CD8-positive, alpha-beta memory T cell (primary cell): ENCODE measurements at regions not wholly inside any gene's neighbourhood (a gene's known extent, or its start where the extent isn't known, plus 50 kb on each side); places are given as distances from the start of the nearest gene placed in this dataset.
"Not testable (repeated sequence)": the region's sequence is repeated elsewhere in the genome, so short reads cannot be mapped to it uniquely, and the experiment has no call there.

ENCODE experiments used
- CTCF ChIA-PET: fragments of 350-600 bp; sonication (Branson Sonifier 250); formaldehyde crosslinking; loops from one replicate; lab custom pipeline; 2021; ENCODE audit warnings: antibody characterized with exemption; lab: Charles Lee
- POLR2A ChIA-PET: fragments of 350-600 bp; sonication (Branson Sonifier 250); formaldehyde crosslinking; loops from one replicate; lab custom pipeline; 2021; ENCODE audit warnings: antibody characterized with exemption; lab: Charles Lee
- DNase-seq, 5 donors: peaks; one replicate each; pipeline versions ENCODE4 v3.0.0 to v3.0.0-alpha.2; 2020 to 2022; ENCODE audit warnings: mixed read lengths in 1 of 5
- H3K27ac ChIP-seq: one replicate; pipeline ENCODE4 v1.7.0; 2013; ENCODE audit warnings: low read depth, mild to moderate bottlenecking, low read length, moderate library complexity
- H3K27me3 ChIP-seq: 2 replicates; pipeline ENCODE4 v1.7.0; 2013; ENCODE audit warnings: low read length, mild to moderate bottlenecking; ENCODE audit not compliant: insufficient read depth, poor library complexity, severe bottlenecking
- H3K36me3 ChIP-seq: 2 replicates; pipeline ENCODE4 v1.7.0; 2013; ENCODE audit warnings: mild to moderate bottlenecking, low read length, moderate library complexity; ENCODE audit not compliant: insufficient read depth
- H3K4me1 ChIP-seq: 2 replicates; pipeline ENCODE4 v1.7.0; 2013; ENCODE audit warnings: mild to moderate bottlenecking, low read length, moderate library complexity; ENCODE audit not compliant: insufficient read depth
- H3K4me3 ChIP-seq: 2 replicates; pipeline ENCODE4 v1.7.0; 2013; ENCODE audit warnings: mild to moderate bottlenecking, low read length
- H3K9me3 ChIP-seq: 2 replicates; pipeline ENCODE4 v1.7.0; 2013; ENCODE audit warnings: mild to moderate bottlenecking, low read length
- H3K27ac Mint-ChIP-seq, 8 donors: one replicate each; pipeline ENCODE4 v1.8.0; 2020 to 2021; ENCODE audit warnings: mixed read lengths in 8 of 8, mild to moderate bottlenecking in 6 of 8, inconsistent platforms in 3 of 8, moderate library complexity in 3 of 8
- H3K27me3 Mint-ChIP-seq, 2 donors: one replicate each; pipeline ENCODE4 v1.8.0; 2020 to 2021; ENCODE audit warnings: mixed read lengths in 2 of 2, mild to moderate bottlenecking in 1 of 2, moderate library complexity in 1 of 2
- H3K36me3 Mint-ChIP-seq, 3 donors: one replicate each; pipeline ENCODE4 v1.8.0; 2020 to 2021; ENCODE audit warnings: mixed read lengths in 3 of 3, inconsistent platforms in 1 of 3, mild to moderate bottlenecking in 1 of 3
- H3K4me1 Mint-ChIP-seq, 3 donors: one replicate each; pipeline ENCODE4 v1.8.0; 2020 to 2021; ENCODE audit warnings: mixed read lengths in 3 of 3, inconsistent platforms in 1 of 3, mild to moderate bottlenecking in 1 of 3
- H3K4me3 Mint-ChIP-seq, 7 donors: one replicate each; pipeline ENCODE4 v1.8.0; 2020 to 2021; ENCODE audit warnings: mixed read lengths in 7 of 7, mild to moderate bottlenecking in 6 of 7, moderate library complexity in 4 of 7, inconsistent platforms in 2 of 7
- H3K9me3 Mint-ChIP-seq, 5 donors: one replicate each; pipeline ENCODE4 v1.8.0; 2020 to 2022; ENCODE audit warnings: mixed read lengths in 5 of 5, mild to moderate bottlenecking in 3 of 5, moderate library complexity in 2 of 5, inconsistent platforms in 1 of 5

DNA sequence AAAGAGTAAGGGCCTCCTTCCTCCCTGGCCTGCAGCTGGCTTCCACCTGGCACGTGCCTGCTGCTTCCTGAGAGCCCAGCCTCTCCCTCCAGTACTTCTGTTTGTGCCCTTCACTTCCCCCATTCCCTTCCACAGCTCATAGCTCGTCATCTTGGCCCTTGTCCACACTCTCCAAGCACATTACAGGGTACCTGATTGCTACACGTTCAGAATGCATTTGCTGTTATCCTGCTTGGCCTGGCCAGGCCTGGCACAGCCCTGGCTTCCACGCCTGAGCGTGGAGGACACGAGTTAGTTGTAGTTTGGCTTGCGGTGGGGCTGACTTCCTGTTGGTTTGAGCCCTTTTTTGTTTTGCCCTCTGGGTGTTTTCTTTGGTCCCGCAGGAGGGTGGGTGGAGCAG, 197.2 kb upstream of the TP53TG3 start:
- H3K9me3 Mint-ChIP-seq, H3K4me1 ChIP-seq, H3K27ac Mint-ChIP-seq, H3K27me3 ChIP-seq, H3K9me3 ChIP-seq, H3K4me1 Mint-ChIP-seq, DNase-seq, CTCF ChIA-PET, H3K36me3 Mint-ChIP-seq, H3K4me3 ChIP-seq, H3K27me3 Mint-ChIP-seq, H3K4me3 Mint-ChIP-seq, POLR2A ChIA-PET, H3K36me3 ChIP-seq, H3K27ac ChIP-seq: not testable (repeated sequence)

DNA sequence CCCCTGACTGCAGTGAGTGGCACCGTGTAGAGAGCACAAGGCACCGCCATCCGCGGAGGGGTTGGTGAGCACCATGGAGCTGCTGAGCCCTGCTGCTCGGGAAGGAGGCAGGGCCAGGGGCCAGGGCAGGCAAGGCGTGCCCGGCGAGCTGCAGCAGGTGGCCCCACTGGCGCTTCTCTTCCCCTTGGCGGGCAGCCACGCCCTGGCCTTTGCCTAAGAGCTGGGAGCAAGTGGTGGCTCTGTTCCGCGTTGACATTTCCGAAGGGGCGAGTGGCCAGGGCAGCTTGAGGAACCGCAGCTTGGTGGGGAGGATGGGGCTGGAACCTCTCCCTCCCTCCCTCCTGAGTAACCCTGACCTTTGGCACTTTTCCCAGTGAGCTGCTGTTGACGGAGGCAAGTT, 194.7 kb upstream of the TP53TG3 start:
- H3K4me1 Mint-ChIP-seq, H3K27me3 ChIP-seq, H3K9me3 Mint-ChIP-seq, H3K9me3 ChIP-seq, H3K36me3 Mint-ChIP-seq, H3K27me3 Mint-ChIP-seq, H3K36me3 ChIP-seq, DNase-seq, POLR2A ChIA-PET, H3K4me3 ChIP-seq, H3K4me3 Mint-ChIP-seq, H3K4me1 ChIP-seq, H3K27ac Mint-ChIP-seq, CTCF ChIA-PET, H3K27ac ChIP-seq: not testable (repeated sequence)

DNA sequence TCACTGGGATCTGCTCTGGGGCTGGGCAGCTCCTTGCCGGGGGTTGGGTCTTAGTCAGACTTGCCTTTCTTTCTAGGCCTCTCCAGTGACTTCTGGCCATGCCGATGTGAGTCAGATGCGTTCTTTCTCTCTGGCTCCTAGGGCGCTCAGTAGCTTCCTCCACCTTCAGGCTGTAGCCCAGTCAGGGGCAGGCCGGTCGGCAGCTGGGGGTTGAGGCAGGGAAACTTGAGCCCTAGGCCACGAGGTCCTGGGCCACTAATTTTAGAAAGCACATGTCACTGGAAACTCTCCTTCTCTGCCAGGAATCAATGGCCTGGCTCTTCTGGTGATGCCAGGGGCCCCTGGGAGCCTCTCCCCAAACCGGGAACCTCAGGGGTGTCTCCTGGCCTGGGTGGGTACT, 192.4 kb upstream of the TP53TG3 start:
- H3K27me3 Mint-ChIP-seq, H3K27me3 ChIP-seq, H3K27ac ChIP-seq, POLR2A ChIA-PET, H3K9me3 Mint-ChIP-seq, H3K36me3 ChIP-seq, H3K36me3 Mint-ChIP-seq, H3K9me3 ChIP-seq, CTCF ChIA-PET, H3K4me1 ChIP-seq, H3K4me1 Mint-ChIP-seq, H3K4me3 ChIP-seq, H3K27ac Mint-ChIP-seq, H3K4me3 Mint-ChIP-seq, DNase-seq: not testable (repeated sequence)

DNA sequence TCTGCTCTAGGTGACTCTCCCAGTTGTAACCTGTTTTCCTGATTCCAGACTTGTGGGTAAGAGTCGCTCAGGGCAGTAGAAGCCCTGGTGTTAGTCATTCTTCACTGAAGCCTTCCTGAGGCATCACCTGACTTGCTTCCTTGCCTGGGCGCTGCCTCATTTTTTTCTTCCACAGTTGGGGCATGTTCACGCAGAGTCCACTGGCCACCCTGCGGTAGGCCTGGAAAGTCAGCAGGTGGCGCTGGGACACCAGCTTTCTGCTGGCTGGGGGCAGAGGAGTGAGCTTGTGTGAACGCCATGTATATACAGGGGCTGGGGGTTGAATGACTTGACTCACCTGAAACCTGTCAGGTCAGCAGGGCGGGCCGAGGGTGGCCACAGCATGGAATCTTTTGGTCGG, 189.3 kb upstream of the TP53TG3 start:
- H3K27me3 ChIP-seq, H3K4me1 ChIP-seq, H3K4me3 Mint-ChIP-seq, H3K27me3 Mint-ChIP-seq, H3K27ac Mint-ChIP-seq, H3K9me3 ChIP-seq, POLR2A ChIA-PET, H3K9me3 Mint-ChIP-seq, H3K4me1 Mint-ChIP-seq, CTCF ChIA-PET, H3K27ac ChIP-seq, H3K36me3 ChIP-seq, H3K36me3 Mint-ChIP-seq, H3K4me3 ChIP-seq, DNase-seq: not testable (repeated sequence)

DNA sequence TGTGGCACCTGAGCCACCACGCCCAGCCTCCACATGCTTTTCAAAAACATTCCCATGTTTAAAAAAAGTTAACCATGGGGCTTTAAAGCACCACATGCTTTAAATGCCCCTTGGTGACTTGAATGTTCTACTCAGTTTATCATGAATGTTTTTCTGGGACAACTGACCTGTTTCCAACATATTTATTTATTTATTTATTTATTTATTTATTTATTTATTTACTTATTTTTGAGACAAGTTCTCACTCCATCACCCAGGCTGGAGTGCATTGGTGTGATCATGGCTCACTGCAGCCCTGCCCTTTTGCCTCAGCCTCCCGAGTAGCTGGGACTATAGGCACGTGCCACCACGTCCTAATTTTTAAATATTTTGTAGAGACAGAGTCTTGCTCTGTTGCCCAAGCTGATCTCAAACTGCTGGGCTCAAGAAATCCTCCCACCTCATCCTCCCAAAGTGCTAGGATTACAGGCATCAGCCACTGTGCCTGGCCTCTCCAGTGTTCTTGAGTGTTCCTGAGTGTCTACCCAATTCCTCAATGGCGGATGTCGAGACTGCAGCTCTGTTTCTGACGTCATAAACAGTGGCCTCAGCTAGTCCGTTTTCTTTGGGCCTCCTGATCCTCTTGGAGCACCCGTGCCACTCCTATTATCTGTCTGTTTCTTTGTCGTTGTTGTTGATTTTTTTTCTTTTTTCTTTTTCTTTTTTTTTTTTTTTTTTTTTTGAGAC, 185.7 kb upstream of the TP53TG3 start:
- POLR2A ChIA-PET, H3K27me3 Mint-ChIP-seq, H3K36me3 Mint-ChIP-seq, H3K4me3 ChIP-seq, H3K4me1 Mint-ChIP-seq, CTCF ChIA-PET, H3K27me3 ChIP-seq, DNase-seq, H3K4me1 ChIP-seq, H3K27ac Mint-ChIP-seq, H3K4me3 Mint-ChIP-seq, H3K9me3 ChIP-seq, H3K27ac ChIP-seq, H3K36me3 ChIP-seq, H3K9me3 Mint-ChIP-seq: not testable (repeated sequence)

DNA sequence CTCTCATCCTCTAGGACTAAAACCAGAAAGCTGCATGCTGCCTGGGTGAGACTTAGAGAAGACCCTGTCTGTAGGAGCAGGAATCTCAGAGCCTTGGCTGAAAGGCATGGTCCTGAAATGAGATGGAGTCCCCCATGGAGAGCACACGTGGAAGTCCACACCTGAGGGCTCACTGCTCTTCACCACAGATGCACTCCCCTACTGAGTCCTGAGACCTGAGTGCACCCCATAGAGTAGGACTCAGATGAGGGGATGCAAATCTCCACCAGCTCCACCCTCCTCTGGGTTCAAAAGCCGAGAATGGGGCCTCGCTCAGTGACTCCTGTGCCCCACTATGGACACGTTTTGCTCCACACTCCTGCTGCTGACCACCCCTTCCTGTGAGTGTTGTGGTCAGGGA, 171.4 kb upstream of the TP53TG3 start:
- CTCF ChIA-PET, H3K4me1 Mint-ChIP-seq, H3K27ac Mint-ChIP-seq, DNase-seq, H3K4me3 Mint-ChIP-seq, H3K9me3 Mint-ChIP-seq, H3K36me3 Mint-ChIP-seq, H3K9me3 ChIP-seq, POLR2A ChIA-PET, H3K27ac ChIP-seq, H3K4me3 ChIP-seq, H3K4me1 ChIP-seq, H3K36me3 ChIP-seq, H3K27me3 Mint-ChIP-seq, H3K27me3 ChIP-seq: not testable (repeated sequence)

DNA sequence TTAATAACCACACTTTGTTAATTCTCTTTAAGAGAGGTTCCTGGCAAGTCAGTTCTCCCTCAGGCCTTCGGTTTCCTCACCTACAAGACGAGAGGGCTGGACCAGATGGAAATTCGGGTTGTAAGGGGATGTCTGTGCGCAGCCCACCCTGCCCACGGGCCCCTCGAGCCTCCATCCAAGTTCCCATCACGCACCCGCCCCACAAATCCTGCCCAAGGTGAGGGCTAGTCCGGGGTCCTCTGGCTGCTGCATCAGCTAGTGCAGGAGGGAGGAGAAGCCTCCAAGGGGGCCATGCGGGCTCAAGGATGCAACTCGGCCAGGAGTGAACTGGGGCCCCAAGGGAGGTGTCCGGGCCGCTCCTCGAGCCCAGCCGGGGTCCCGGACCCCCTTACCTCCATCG, 169.6 kb upstream of the TP53TG3 start:
- H3K4me1 ChIP-seq, POLR2A ChIA-PET, H3K4me3 Mint-ChIP-seq, H3K4me3 ChIP-seq, H3K36me3 Mint-ChIP-seq, H3K27ac Mint-ChIP-seq, H3K27me3 Mint-ChIP-seq, CTCF ChIA-PET, H3K9me3 Mint-ChIP-seq, H3K4me1 Mint-ChIP-seq, H3K27me3 ChIP-seq, H3K27ac ChIP-seq, DNase-seq, H3K9me3 ChIP-seq, H3K36me3 ChIP-seq: not testable (repeated sequence)

DNA sequence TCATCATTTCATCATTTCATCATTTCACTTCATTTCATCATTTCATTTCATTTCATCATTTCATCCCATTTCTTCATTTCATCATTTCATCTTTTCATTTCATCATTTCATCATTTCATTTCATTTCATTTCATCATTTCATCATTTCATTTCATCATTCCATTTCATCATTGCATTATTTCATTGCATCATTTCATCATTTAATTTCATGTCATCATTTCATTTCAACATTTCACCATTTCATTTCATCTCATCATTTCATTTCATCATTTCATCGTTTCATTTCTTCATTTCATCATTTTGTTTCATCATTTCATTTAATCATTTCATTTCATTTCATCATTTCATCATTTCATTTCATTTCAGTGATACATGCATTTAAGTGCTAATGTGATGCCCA, 166.9 kb upstream of the TP53TG3 start:
- POLR2A ChIA-PET, H3K4me3 ChIP-seq, DNase-seq, H3K27ac Mint-ChIP-seq, H3K9me3 Mint-ChIP-seq, H3K27ac ChIP-seq, H3K27me3 ChIP-seq, CTCF ChIA-PET, H3K4me1 ChIP-seq, H3K4me3 Mint-ChIP-seq, H3K9me3 ChIP-seq, H3K27me3 Mint-ChIP-seq, H3K36me3 Mint-ChIP-seq, H3K36me3 ChIP-seq, H3K4me1 Mint-ChIP-seq: not testable (repeated sequence)

DNA sequence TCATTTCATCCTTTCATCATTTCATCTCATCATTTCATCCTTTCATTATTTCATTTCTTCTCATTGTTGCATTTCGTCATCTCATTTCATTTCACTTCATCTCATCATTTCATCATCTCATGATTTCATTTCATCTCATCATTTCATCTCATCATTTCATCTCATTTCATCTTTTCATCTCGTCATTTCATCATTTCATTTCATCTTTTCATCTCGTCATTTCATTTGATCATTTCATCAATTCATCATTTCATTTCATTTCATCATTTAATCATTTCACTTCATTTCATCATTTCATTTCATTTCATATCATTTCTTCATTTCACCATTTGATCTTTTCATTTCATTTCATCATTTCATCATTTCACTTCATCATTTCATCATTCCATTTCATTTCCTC, 131.3 kb upstream of the TP53TG3 start:
- H3K4me1 ChIP-seq, H3K27me3 Mint-ChIP-seq, CTCF ChIA-PET, H3K27ac Mint-ChIP-seq, H3K36me3 Mint-ChIP-seq, H3K4me3 ChIP-seq, H3K36me3 ChIP-seq, H3K27ac ChIP-seq, H3K9me3 ChIP-seq, H3K27me3 ChIP-seq, DNase-seq, H3K4me3 Mint-ChIP-seq, POLR2A ChIA-PET, H3K9me3 Mint-ChIP-seq, H3K4me1 Mint-ChIP-seq: not testable (repeated sequence)
